ENCODE measurements at regions not wholly inside any gene's neighbourhood (a gene's known extent, or its start where the extent isn't known, plus 50 kb on each side); places are given as distances from the start of the nearest gene placed in this dataset.

DNA sequence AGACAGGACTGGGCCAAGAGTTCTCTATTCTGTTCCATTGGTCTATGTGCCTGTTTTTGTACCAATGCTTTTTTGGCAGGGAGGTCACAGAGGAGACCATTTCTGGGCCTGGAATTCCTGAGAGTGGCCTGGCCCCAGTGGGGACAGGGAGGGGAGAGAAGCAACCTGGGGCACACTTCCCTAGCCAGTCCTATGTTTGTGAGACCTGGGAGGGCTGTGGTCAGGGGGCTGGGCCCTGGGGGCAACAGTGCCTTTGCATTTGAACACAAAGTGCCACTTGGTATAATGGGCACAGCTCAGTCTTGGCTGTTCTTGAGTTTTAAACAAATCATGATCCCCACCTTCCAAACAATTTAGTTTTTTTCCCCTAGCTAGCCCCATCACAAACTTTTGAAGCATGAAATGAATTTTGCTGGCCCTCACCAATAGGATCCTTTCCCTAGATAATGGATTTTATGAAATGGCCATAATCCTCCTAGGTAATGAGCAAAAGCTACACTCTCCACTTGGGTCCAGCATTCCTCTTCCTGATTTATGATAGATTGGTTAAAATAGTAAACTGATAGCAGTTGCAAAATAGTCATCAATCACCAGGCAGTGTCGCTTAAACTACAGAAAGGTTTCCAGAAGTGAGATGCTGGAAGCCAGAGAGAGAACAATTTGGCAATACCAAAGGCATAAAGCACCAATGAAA, 133.5 kb downstream of the GLI2 start:
- no peak for DNase-seq (ENCODE audit: low read depth, low spot score)
- no peaks in the 10 kb centered on the region for H3K4me1 ChIP-seq (ENCODE audit: control insufficient read depth, insufficient read depth, low read length)
- H3K4me3 ChIP-seq: no peak overlapping the region
- no peaks in the 10 kb centered on the region for H3K79me2 ChIP-seq (ENCODE audit: control insufficient read depth, insufficient read depth, low read length)
- H4K20me1 ChIP-seq (ENCODE audit: control insufficient read depth, insufficient read depth): no peaks in the 10 kb centered on the region
- H2AFZ ChIP-seq (ENCODE audit: control insufficient read depth, low read depth, low read length): no peak overlapping the region
- CTCF ChIA-PET: no interaction called here
- H3K27ac ChIP-seq (ENCODE audit: control insufficient read depth, insufficient read depth): no peak overlapping the region
- no peaks in the 10 kb centered on the region for H3K36me3 ChIP-seq (ENCODE audit: control insufficient read depth in 2 of 2, insufficient read depth in 2 of 2, low read length in 1 of 2)
- BruUV-seq (replicated peaks): no TSS peak
- in situ Hi-C loops (cut with MboI) (no loop called here), intact Hi-C loops (cut with micrococcal nuclease; ENCODE audit: unreplicated experiment) (no loop called here)
- POLR2A ChIA-PET: no interaction called here
- H3K9ac ChIP-seq (ENCODE audit: control insufficient read depth, insufficient read depth, low read length): no peak overlapping the region
- no peak overlapping the region for H3K4me2 ChIP-seq (ENCODE audit: control insufficient read depth, insufficient read depth)
- peaks cover 5 to 11% of the 10 kb centered on the region in 2 experiments; a peak in 3 of 4 replicates for H3K27me3 ChIP-seq (replicated peaks in 1 of 2; ENCODE audit: control insufficient read depth in 2 of 2, insufficient read depth in 2 of 2, low read length in 1 of 2)
- RAD21 ChIA-PET (ENCODE audit: unreplicated experiment): no interaction called here
- ATAC-seq: no peak
- SMC1A ChIA-PET (ENCODE audit: uncharacterized antibody, unreplicated experiment): no interaction called here
- FAIRE-seq: no peak
- TF ChIP-seq STAT3 (IDR thresholded peaks at IDR 0.05; ENCODE audit: low read depth, low read length): no peak
- TF ChIP-seq, protein P1, sequence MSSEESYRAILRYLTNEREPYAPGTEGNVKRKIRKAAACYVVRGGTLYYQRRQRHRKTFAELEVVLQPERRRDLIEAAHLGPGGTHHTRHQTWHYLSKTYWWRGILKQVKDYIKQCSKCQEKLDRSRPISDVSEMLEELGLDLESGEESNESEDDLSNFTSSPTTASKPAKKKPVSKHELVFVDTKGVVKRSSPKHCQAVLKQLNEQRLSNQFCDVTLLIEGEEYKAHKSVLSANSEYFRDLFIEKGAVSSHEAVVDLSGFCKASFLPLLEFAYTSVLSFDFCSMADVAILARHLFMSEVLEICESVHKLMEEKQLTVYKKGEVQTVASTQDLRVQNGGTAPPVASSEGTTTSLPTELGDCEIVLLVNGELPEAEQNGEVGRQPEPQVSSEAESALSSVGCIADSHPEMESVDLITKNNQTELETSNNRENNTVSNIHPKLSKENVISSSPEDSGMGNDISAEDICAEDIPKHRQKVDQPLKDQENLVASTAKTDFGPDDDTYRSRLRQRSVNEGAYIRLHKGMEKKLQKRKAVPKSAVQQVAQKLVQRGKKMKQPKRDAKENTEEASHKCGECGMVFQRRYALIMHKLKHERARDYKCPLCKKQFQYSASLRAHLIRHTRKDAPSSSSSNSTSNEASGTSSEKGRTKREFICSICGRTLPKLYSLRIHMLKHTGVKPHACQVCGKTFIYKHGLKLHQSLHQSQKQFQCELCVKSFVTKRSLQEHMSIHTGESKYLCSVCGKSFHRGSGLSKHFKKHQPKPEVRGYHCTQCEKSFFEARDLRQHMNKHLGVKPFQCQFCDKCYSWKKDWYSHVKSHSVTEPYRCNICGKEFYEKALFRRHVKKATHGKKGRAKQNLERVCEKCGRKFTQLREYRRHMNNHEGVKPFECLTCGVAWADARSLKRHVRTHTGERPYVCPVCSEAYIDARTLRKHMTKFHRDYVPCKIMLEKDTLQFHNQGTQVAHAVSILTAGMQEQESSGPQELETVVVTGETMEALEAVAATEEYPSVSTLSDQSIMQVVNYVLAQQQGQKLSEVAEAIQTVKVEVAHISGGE (CRISPR knock-in tag; IDR thresholded peaks at IDR 0.05): no peak
- TF ChIP-seq PAX8 (IDR thresholded peaks at IDR 0.05): no peak
- TF ChIP-seq IKZF2 (IDR thresholded peaks at IDR 0.05): no peak
- no peak for TF ChIP-seq GABPA (IDR thresholded peaks at IDR 0.05; ENCODE audit: low read depth)
- TF ChIP-seq EED (IDR thresholded peaks at IDR 0.05; ENCODE audit: low read depth): no peak
- TF ChIP-seq, protein P2, sequence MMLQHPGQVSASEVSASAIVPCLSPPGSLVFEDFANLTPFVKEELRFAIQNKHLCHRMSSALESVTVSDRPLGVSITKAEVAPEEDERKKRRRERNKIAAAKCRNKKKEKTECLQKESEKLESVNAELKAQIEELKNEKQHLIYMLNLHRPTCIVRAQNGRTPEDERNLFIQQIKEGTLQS (IDR thresholded peaks at IDR 0.05; ENCODE audit: borderline replicate concordance, extremely low read depth, low read depth, low read length): no peak
- no peak for TF ChIP-seq POLR2AphosphoS2 (IDR thresholded peaks at IDR 0.05; ENCODE audit: low read depth, low read length)
- TF ChIP-seq RELA (IDR thresholded peaks at IDR 0.05; ENCODE audit: borderline replicate concordance, partially characterized antibody): no peak
- no peak for TF ChIP-seq HDAC2 (IDR thresholded peaks at IDR 0.05)
- 0% methylated on average over 1 of the region's 1 CpG for WGBS (ENCODE audit: insufficient coverage, insufficient replicate concordance, low lambda C conversion rate, missing lambda C conversion rate)
- H3K9me3 ChIP-seq (replicated peaks; ENCODE audit: control insufficient read depth, insufficient read depth, low read length): no peaks in the 10 kb centered on the region
